Activated naive CD8-positive, alpha-beta T cell treated with anti-CD3 and anti-CD28 coated beads for 36 hours (primary cell): ENCODE measurements at regions not wholly inside any gene's neighbourhood (a gene's known extent, or its start where the extent isn't known, plus 50 kb on each side); places are given as distances from the start of the nearest gene placed in this dataset.
"Not testable (repeated sequence)": the region's sequence is repeated elsewhere in the genome, so short reads cannot be mapped to it uniquely, and the experiment has no call there.

Experiments
- DNase-seq: peaks from one replicate; pipeline ENCODE4 v3.0.0; 2021
- H3K27ac Mint-ChIP-seq: one replicate; pipeline ENCODE4 v1.8.0; 2022; ENCODE audit warnings: mild to moderate bottlenecking, moderate library complexity, mixed read lengths
- H3K27me3 Mint-ChIP-seq: one replicate; pipeline ENCODE4 v1.8.0; 2022; ENCODE audit warnings: mild to moderate bottlenecking, mixed read lengths
- H3K36me3 Mint-ChIP-seq: one replicate; pipeline ENCODE4 v1.8.0; 2021; ENCODE audit warnings: mild to moderate bottlenecking, mixed read lengths
- H3K4me1 Mint-ChIP-seq: one replicate; pipeline ENCODE4 v1.8.0; 2021; ENCODE audit warnings: mixed read lengths
- H3K4me3 Mint-ChIP-seq: one replicate; pipeline ENCODE4 v1.8.0; 2022; ENCODE audit warnings: mild to moderate bottlenecking, moderate library complexity, mixed read lengths
- H3K9me3 Mint-ChIP-seq: one replicate; pipeline ENCODE4 v1.8.0; 2022; ENCODE audit warnings: mixed read lengths

DNA sequence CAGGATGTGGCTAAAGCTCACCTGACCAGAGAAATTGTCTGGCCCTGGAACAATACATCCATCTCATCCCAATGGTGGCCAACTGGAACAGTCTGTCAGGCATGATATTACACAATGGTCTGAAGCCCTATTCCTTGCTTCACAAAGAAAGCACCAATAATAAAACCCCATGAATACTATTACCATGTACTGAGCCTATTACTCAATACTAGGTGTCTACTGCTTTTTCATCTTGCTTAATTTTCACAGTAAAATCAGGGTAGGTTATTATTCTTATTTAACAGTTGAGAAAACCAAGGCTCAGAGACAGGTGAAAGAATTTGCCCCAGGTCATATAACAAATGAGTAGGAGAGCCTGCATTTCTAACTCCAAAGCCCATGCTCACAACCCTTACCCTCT lies 68.9 kb upstream of the CAPRIN1 start:
- H3K4me1 Mint-ChIP-seq: no peaks in the 10 kb centered on the region
- H3K4me3 Mint-ChIP-seq: no peak overlapping the region
- no peaks in the 10 kb centered on the region for H3K9me3 Mint-ChIP-seq
- H3K36me3 Mint-ChIP-seq: no peaks in the 10 kb centered on the region
- peaks cover 5% of the 10 kb centered on the region for H3K27me3 Mint-ChIP-seq
- H3K27ac Mint-ChIP-seq: no peak overlapping the region
- no peak for DNase-seq

DNA sequence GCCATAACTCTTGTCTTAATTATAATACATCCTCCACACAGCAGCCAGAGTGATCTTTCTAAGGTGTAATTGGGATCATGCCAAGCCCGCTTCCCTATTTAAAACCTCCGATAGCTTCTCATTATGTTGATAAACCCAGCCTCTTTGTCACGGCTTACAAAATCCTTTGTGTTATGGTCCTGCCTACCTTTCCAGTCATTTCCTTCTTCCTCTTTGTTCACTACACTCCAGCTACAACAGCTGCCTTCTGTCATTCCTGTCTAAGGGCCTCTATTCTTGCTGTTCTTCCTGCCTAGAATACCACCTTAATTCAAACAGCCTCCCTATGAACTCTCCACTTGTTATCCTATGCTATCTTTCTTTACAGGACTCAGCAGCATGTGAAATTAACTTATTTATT lies 70.6 kb upstream of the CAPRIN1 start:
- no peaks in the 10 kb centered on the region for H3K9me3 Mint-ChIP-seq
- peaks cover 5% of the 10 kb centered on the region for H3K27me3 Mint-ChIP-seq
- H3K4me1 Mint-ChIP-seq: no peaks in the 10 kb centered on the region
- no peak for DNase-seq
- H3K27ac Mint-ChIP-seq: no peak overlapping the region
- H3K4me3 Mint-ChIP-seq: no peak overlapping the region
- H3K36me3 Mint-ChIP-seq: no peaks in the 10 kb centered on the region

GRCh38 chr11:33978376-33978775 lies 73.2 kb upstream of the CAPRIN1 start:
- DNase-seq: no peak
- no peak overlapping the region for H3K27ac Mint-ChIP-seq
- H3K36me3 Mint-ChIP-seq: no peaks in the 10 kb centered on the region
- H3K27me3 Mint-ChIP-seq: peaks cover 11% of the 10 kb centered on the region
- H3K4me1 Mint-ChIP-seq: no peaks in the 10 kb centered on the region
- H3K4me3 Mint-ChIP-seq: no peak overlapping the region
- H3K9me3 Mint-ChIP-seq: no peaks in the 10 kb centered on the region

DNA sequence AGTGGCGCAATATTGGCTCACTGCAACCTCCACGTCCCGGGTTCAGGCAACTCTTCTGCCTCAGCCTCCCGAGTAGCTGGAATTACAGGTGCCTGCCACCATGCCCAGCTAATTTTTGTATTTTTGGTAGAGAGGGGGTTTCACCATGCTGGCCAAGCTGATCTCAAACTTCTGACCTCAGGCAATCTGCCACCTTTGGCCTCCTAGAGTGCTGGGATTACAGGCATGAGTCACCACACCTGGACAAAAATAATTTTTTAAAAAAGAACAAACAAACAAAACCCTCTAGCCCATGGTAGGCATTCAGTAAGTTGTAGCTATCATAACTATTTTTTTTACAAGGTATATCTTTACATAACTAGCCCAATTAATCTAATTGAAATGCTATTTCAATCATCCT lies 73.9 kb upstream of the CAPRIN1 start:
- peaks cover 11% of the 10 kb centered on the region for H3K27me3 Mint-ChIP-seq
- no peaks in the 10 kb centered on the region for H3K36me3 Mint-ChIP-seq
- no peaks in the 10 kb centered on the region for H3K4me1 Mint-ChIP-seq
- no peak for DNase-seq
- H3K27ac Mint-ChIP-seq: no peak overlapping the region
- no peaks in the 10 kb centered on the region for H3K9me3 Mint-ChIP-seq
- no peak overlapping the region for H3K4me3 Mint-ChIP-seq

- Mint-ChIP-seq H3K36me3 (no peaks in the 10 kb centered on the region), H3K27me3 (peaks cover 11% of the 10 kb centered on the region), H3K27ac (no peak overlapping the region), H3K4me3 (no peak overlapping the region), H3K4me1 (no peaks in the 10 kb centered on the region), H3K9me3 (no peaks in the 10 kb centered on the region)
- DNase-seq: no peak
Observed at GRCh38 chr11:33976495-33977199, 74.9 kb upstream of the CAPRIN1 start.

- Mint-ChIP-seq H3K4me3 (no peak overlapping the region), H3K27ac (no peak overlapping the region)
- no peak for DNase-seq
Observed at GRCh38 chr11:33974804-33975203, 76.7 kb upstream of the CAPRIN1 start.

DNA sequence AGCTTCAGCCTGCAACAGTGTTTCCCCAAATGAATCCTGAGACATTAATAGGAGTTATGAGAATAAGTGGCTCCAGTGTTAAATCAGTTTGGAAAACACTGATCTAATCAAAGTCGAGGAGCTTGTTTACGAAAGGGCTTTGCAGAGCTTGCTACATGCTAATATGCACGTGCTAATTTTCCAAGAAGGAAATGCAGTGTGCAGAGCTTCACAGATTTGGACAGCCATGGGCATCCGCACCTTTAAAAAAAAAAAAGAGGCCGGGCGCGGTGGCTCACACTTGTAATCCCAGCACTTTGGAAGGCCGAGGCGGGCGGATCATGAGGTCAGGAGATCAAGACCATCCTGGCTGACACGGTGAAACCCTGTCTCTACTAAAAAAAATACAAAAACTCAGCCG lies 79.7 kb upstream of the LMO2 start:
- not testable (repeated sequence) for H3K27ac Mint-ChIP-seq, DNase-seq, H3K9me3 Mint-ChIP-seq, H3K4me3 Mint-ChIP-seq, H3K36me3 Mint-ChIP-seq, H3K4me1 Mint-ChIP-seq
- H3K27me3 Mint-ChIP-seq: peaks cover 14% of the 10 kb centered on the region

More at GRCh38 chr11:33974804-33975203, 76.7 kb upstream of the CAPRIN1 start:
- Mint-ChIP-seq H3K36me3 (no peaks in the 10 kb centered on the region), H3K27me3 (peaks cover 14% of the 10 kb centered on the region), H3K4me1 (peaks cover 2% of the 10 kb centered on the region), H3K9me3 (no peaks in the 10 kb centered on the region)

- DNase-seq: peak; percentile 17
- no peaks in the 10 kb centered on the region for H3K9me3 Mint-ChIP-seq
- no peaks in the 10 kb centered on the region for H3K36me3 Mint-ChIP-seq
- H3K27ac Mint-ChIP-seq: no peak overlapping the region
- peaks cover 15% of the 10 kb centered on the region for H3K27me3 Mint-ChIP-seq
- H3K4me3 Mint-ChIP-seq: no peak overlapping the region
- peaks cover 2% of the 10 kb centered on the region for H3K4me1 Mint-ChIP-seq
Observed at GRCh38 chr11:33970984-33971466, 79.1 kb upstream of the LMO2 start.

DNA sequence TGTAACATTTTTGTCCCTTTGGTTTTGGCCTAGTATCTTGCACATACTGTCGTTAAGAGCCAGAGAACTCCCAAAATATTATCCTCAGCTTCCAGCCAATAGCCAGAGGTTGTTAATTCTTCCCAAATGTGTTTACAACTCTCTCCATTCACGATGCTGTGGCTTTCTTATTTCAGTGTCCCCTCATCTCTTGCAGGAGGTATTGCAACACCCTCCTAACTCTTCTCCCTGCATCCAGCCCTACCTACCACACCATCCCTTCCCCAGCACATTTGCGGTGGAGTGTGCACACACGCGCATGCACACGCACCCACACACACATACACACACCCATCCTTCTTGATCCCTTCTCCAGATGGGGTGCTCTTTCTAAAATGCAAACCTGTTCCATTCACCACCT lies 75.6 kb upstream of the LMO2 start:
- Mint-ChIP-seq H3K27me3 (peaks cover 16% of the 10 kb centered on the region), H3K4me1 (peaks cover 2% of the 10 kb centered on the region), H3K36me3 (no peaks in the 10 kb centered on the region), H3K4me3 (no peak overlapping the region), H3K9me3 (no peaks in the 10 kb centered on the region), H3K27ac (no peak overlapping the region)
- no peak for DNase-seq

DNA sequence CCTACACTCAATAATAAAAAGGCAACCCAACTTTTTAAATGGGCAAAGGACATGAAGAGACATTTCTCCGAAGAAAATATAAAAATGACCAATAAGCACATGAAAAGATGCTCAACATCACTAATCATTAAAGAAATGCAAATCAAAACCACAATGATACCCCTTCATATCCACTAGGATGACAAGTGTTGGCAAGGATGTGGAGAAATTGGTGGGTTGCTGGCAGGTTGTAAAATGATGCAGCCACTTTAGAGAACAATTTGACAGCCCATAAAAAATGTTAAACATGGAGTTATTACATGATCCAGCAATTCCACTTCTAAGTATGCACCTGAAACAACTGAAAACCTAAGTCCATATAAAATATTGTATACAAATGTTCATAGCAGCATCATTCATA lies 73.2 kb upstream of the LMO2 start:
- peaks cover 15% of the 10 kb centered on the region for H3K27me3 Mint-ChIP-seq
- H3K4me1 Mint-ChIP-seq: no peaks in the 10 kb centered on the region
- H3K4me3 Mint-ChIP-seq: no peak overlapping the region
- H3K36me3 Mint-ChIP-seq: no peaks in the 10 kb centered on the region
- no peak for DNase-seq
- H3K27ac Mint-ChIP-seq: no peak overlapping the region
- no peaks in the 10 kb centered on the region for H3K9me3 Mint-ChIP-seq

GRCh38 chr11:33959855-33960400 lies 68.1 kb upstream of the LMO2 start:
- no peaks in the 10 kb centered on the region for H3K9me3 Mint-ChIP-seq
- peaks cover 18% of the 10 kb centered on the region for H3K27me3 Mint-ChIP-seq
- no peak overlapping the region for H3K4me3 Mint-ChIP-seq
- H3K36me3 Mint-ChIP-seq: no peaks in the 10 kb centered on the region
- no peaks in the 10 kb centered on the region for H3K4me1 Mint-ChIP-seq
- no peak for DNase-seq
- no peak overlapping the region for H3K27ac Mint-ChIP-seq

DNA sequence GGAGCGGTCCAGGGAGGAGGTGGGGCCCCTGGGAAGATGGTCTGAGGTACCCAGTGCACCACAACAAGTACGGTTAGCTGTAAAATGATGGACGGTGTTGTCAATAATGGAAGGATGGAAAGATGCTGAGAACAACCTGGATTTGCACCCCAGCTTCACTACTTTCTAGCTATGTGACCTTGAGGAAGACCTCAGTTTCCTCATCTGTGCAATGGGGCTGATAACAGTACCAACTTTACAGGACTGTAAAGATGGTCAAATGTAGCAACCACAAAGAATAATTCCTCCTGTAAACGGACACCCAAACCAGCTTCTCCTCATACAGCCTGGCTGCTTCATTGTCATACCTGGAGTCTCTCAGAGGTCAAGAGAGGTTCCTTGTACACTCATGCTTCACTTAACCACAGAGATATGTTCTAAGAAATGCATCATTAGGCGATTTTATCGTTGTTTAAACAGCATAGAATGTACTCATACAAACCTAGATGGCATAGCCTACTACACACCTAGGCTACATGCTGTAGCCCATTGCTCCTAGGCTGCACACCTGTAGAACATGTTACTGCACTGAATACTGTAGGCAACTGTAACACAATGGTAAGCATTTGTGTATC lies 65.5 kb upstream of the LMO2 start:
- Mint-ChIP-seq H3K9me3 (no peaks in the 10 kb centered on the region), H3K4me1 (no peaks in the 10 kb centered on the region), H3K27me3 (peaks cover 13% of the 10 kb centered on the region), H3K27ac (no peak overlapping the region), H3K4me3 (no peak overlapping the region), H3K36me3 (no peaks in the 10 kb centered on the region)
- no peak for DNase-seq

DNA sequence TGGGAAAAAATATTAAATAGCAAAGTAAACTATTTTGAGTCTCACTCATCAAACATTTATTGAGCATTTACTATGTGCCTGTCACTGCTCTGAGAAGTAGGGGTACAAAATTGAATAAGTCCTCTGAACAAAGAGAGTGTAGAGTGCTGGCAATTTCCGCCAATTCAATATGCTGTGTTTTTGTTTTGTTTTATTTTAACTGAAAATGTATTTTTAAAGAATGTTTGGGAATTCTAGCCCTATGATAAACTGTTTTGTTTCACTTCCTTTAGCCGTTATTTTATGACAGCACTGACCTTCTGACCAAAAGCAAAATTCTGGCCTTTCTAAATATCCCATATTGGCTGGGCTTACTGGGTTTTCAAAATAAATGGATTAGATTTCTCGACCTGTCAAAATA lies 64.7 kb upstream of the LMO2 start:
- H3K27ac Mint-ChIP-seq: no peak overlapping the region
- H3K9me3 Mint-ChIP-seq: no peaks in the 10 kb centered on the region
- H3K36me3 Mint-ChIP-seq: no peaks in the 10 kb centered on the region
- H3K4me1 Mint-ChIP-seq: no peaks in the 10 kb centered on the region
- peaks cover 13% of the 10 kb centered on the region for H3K27me3 Mint-ChIP-seq
- H3K4me3 Mint-ChIP-seq: no peak overlapping the region
- DNase-seq: no peak

DNA sequence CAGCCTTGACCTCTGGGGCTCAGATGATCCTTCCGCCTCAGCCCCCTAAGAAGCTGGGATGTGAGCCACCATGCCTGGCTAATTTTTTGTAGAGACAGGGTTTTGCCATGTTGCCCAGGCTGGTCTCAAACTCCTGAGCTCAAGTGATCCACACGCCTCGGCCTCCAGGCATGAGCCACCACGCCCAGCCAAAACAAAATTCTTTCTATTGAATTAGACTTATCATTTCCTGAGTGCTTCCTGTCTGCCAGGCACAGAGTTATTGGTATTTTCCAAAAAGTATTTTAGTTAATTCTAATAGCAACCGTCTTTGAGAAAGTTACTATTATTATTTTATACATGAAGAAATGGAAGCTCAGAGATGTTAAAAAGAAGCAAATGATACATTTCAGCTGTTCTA lies 61.4 kb upstream of the LMO2 start:
- Mint-ChIP-seq H3K27me3 (peaks cover 6% of the 10 kb centered on the region), H3K36me3 (no peaks in the 10 kb centered on the region), H3K27ac (no peak overlapping the region), H3K9me3 (no peaks in the 10 kb centered on the region), H3K4me3 (no peak overlapping the region), H3K4me1 (no peaks in the 10 kb centered on the region)
- DNase-seq: no peak

DNA sequence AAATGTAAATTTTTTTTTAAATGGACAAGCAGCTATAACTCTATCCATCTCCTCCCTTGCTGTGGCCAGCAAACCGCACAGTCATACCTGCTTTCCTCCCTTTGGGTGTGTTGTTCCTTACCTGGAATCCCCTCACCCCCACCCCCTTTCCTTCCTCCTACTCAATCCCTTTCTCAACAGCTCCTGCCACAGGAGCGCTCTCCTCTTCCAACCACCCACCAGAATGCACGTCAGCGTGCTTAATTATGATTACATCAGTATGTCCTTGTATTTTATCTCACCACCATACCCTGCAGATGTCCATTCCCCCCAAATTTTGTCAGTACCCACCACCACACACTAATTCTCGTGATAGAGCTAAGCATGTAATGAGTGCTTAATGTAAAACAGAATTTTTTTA lies 60.9 kb upstream of the LMO2 start:
- no peaks in the 10 kb centered on the region for H3K9me3 Mint-ChIP-seq
- DNase-seq: no peak
- H3K36me3 Mint-ChIP-seq: no peaks in the 10 kb centered on the region
- no peak overlapping the region for H3K4me3 Mint-ChIP-seq
- H3K4me1 Mint-ChIP-seq: no peaks in the 10 kb centered on the region
- peaks cover 6% of the 10 kb centered on the region for H3K27me3 Mint-ChIP-seq
- no peak overlapping the region for H3K27ac Mint-ChIP-seq
